ENCODE measurements at regions not wholly inside any gene's neighbourhood (a gene's known extent, or its start where the extent isn't known, plus 50 kb on each side); places are given as distances from the start of the nearest gene placed in this dataset.

DNA sequence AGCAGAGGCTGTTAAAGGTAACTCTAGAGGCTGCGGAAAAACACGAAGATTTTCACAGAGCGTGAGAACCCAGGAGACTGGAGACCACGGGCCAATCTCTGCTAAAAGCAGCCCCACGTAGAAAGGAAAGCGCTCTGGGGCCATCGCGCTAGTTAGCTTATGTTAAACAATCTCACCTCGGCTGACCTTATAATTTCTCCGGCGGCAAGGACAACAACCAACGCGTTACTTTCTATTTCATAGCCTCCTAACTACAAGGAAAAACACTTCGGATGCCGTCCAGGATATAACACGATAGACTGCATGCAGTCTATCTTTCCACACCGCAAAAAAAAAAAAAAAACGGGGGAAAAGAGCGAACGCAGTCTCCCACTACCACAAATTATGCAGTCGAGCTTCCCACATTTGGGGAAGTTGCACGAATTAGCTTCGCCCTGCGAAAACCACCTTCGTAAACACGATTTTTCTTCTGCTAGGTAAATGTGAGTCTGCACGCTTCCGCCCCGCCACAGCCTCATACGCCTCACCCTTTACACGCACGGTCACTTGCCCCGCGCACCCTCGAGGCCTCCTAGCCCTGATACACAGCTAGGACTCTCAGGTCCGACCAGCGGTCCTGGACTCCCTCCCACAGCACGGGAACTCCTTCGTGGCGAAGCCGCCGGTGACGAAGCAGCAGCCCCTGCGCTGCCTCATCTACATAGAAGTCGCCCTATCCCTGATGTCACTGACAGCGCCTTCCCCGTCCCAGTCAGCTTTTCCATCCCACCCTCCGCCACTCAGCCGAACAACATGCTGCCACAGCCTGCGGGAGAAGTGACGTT is 87.8 kb downstream of the PRKAB2 start (continued):
- TF ChIP-seq, protein P1, sequence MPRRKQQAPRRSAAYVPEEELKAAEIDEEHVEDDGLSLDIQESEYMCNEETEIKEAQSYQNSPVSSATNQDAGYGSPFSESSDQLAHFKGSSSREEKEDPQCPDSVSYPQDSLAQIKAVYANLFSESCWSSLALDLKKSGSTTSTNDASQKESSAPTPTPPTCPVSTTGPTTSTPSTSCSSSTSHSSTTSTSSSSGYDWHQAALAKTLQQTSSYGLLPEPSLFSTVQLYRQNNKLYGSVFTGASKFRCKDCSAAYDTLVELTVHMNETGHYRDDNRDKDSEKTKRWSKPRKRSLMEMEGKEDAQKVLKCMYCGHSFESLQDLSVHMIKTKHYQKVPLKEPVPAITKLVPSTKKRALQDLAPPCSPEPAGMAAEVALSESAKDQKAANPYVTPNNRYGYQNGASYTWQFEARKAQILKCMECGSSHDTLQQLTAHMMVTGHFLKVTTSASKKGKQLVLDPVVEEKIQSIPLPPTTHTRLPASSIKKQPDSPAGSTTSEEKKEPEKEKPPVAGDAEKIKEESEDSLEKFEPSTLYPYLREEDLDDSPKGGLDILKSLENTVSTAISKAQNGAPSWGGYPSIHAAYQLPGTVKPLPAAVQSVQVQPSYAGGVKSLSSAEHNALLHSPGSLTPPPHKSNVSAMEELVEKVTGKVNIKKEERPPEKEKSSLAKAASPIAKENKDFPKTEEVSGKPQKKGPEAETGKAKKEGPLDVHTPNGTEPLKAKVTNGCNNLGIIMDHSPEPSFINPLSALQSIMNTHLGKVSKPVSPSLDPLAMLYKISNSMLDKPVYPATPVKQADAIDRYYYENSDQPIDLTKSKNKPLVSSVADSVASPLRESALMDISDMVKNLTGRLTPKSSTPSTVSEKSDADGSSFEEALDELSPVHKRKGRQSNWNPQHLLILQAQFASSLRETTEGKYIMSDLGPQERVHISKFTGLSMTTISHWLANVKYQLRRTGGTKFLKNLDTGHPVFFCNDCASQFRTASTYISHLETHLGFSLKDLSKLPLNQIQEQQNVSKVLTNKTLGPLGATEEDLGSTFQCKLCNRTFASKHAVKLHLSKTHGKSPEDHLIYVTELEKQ (CRISPR knock-in tag; IDR thresholded peaks at IDR 0.05) = no peak
- TF ChIP-seq SNRNP70 (optimal IDR thresholded peaks at IDR 0.05; ENCODE audit: low read depth, low read length) (no peak), NFRKB (IDR thresholded peaks at IDR 0.05; ENCODE audit: low read depth) (no peak; the same call in 1 of the 2 replicates), ZNF589 (CRISPR knock-in tag; IDR thresholded peaks at IDR 0.05; ENCODE audit: low read depth) (peak; percentile 66; the same call in 1 of the 2 replicates), PRPF4 (IDR thresholded peaks at IDR 0.05; ENCODE audit: insufficient read depth, low read depth, low read length, poor library complexity, severe bottlenecking) (peak; percentile 73), FOXK1 (CRISPR knock-in tag; IDR thresholded peaks at IDR 0.05; ENCODE audit: borderline replicate concordance) (0 out of 2 replicates have a peak, but pooled peaks have one; percentile 44), HDAC6 (IDR thresholded peaks at IDR 0.05; ENCODE audit: low read depth, low read length) (peak; percentile 93; the same call in 1 of the 2 replicates), RBM39 (optimal IDR thresholded peaks at IDR 0.05; ENCODE audit: low read depth, low read length) (peak; percentile 100), NCOA1 (IDR thresholded peaks at IDR 0.05; ENCODE audit: low read depth) (peak; percentile 68; the same call in 1 of the 2 replicates), CBFA2T2 (conservative IDR thresholded peaks at IDR 0.05) (peak; percentile 32), BMI1 (IDR thresholded peaks at IDR 0.05; ENCODE audit: low read length) (no peak)
- TF ChIP-seq, protein P2, sequence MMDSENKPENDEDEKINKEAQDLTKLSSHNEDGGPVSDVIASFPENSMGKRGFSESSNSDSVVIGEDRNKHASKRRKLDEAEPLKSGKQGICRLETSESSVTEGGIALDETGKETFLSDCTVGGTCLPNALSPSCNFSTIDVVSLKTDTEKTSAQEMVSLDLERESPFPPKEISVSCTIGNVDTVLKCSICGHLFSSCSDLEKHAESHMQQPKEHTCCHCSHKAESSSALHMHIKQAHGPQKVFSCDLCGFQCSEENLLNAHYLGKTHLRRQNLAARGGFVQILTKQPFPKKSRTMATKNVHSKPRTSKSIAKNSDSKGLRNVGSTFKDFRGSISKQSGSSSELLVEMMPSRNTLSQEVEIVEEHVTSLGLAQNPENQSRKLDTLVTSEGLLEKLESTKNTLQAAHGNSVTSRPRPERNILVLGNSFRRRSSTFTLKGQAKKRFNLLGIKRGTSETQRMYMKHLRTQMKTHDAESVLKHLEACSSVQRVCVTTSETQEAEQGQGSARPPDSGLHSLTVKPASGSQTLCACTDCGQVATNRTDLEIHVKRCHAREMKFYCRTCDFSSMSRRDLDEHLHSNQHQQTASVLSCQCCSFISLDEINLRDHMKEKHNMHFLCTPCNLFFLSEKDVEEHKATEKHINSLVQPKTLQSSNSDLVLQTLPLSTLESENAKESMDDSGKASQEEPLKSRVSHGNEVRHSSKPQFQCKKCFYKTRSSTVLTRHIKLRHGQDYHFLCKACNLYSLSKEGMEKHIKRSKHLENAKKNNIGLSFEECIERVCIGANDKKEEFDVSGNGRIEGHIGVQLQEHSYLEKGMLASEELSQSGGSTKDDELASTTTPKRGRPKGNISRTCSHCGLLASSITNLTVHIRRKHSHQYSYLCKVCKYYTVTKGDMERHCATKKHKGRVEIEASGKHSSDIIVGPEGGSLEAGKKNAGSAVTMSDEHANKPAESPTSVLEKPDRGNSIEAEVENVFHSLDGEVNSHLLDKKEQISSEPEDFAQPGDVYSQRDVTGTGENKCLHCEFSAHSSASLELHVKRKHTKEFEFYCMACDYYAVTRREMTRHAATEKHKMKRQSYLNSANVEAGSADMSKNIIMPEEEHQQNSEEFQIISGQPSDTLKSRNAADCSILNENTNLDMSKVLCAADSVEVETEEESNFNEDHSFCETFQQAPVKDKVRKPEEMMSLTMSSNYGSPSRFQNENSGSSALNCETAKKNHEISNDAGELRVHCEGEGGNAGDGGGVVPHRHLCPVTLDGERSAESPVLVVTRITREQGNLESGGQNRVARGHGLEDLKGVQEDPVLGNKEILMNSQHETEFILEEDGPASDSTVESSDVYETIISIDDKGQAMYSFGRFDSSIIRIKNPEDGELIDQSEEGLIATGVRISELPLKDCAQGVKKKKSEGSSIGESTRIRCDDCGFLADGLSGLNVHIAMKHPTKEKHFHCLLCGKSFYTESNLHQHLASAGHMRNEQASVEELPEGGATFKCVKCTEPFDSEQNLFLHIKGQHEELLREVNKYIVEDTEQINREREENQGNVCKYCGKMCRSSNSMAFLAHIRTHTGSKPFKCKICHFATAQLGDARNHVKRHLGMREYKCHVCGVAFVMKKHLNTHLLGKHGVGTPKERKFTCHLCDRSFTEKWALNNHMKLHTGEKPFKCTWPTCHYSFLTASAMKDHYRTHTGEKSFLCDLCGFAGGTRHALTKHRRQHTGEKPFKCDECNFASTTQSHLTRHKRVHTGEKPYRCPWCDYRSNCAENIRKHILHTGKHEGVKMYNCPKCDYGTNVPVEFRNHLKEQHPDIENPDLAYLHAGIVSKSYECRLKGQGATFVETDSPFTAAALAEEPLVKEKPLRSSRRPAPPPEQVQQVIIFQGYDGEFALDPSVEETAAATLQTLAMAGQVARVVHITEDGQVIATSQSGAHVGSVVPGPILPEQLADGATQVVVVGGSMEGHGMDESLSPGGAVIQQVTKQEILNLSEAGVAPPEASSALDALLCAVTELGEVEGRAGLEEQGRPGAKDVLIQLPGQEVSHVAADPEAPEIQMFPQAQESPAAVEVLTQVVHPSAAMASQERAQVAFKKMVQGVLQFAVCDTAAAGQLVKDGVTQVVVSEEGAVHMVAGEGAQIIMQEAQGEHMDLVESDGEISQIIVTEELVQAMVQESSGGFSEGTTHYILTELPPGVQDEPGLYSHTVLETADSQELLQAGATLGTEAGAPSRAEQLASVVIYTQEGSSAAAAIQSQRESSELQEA (IDR thresholded peaks at IDR 0.05; ENCODE audit: low read depth) = peak; percentile 73; the same call in 1 of the 2 replicates
- TF ChIP-seq, protein P3, sequence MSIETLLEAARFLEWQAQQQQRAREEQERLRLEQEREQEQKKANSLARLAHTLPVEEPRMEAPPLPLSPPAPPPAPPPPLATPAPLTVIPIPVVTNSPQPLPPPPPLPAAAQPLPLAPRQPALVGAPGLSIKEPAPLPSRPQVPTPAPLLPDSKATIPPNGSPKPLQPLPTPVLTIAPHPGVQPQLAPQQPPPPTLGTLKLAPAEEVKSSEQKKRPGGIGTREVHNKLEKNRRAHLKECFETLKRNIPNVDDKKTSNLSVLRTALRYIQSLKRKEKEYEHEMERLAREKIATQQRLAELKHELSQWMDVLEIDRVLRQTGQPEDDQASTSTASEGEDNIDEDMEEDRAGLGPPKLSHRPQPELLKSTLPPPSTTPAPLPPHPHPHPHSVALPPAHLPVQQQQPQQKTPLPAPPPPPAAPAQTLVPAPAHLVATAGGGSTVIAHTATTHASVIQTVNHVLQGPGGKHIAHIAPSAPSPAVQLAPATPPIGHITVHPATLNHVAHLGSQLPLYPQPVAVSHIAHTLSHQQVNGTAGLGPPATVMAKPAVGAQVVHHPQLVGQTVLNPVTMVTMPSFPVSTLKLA (conservative IDR thresholded peaks at IDR 0.05) = peak; percentile 67 to 80; a peak in 2 of 4 replicates

All from K562 (cell line).